Panc1 (cell line): ENCODE measurements at regions not wholly inside any gene's neighbourhood (a gene's known extent, or its start where the extent isn't known, plus 50 kb on each side); places are given as distances from the start of the nearest gene placed in this dataset.

Experiments
- ATAC-seq: fragments of 200-7000 bp; cut with Tn5 transposase; 2 replicates; pipeline ENCODE4 v1.9.1; 2020; ENCODE audit warnings: mild to moderate bottlenecking, moderate library complexity
- BruUV-seq: library from RNA; stranded (reverse); fragments of 400-500 nt; replicated peaks from 2 replicates; lab custom pipeline; 2021; lab: Mats Ljungman, UMichigan
- CTCF ChIA-PET: fragments of 300-600 bp; sonication (Branson Sonifier 250); formaldehyde crosslinking; loops from one replicate; lab custom pipeline; 2022; ENCODE audit warnings: antibody characterized with exemption; lab: Charles Lee
- POLR2A ChIA-PET: fragments of 300-600 bp; sonication (Branson Sonifier 250); formaldehyde crosslinking; loops from one replicate; lab custom pipeline; 2022; ENCODE audit warnings: antibody characterized with exemption; lab: Charles Lee
- DNase-seq: peaks from one replicate; pipeline ENCODE4 v3.0.0-alpha.2; 2010; ENCODE audit warnings: low read depth, low spot score
- H3K27ac ChIP-seq: 2 replicates; pipeline ENCODE4 v1.5.1; 2011; ENCODE audit warnings: mild to moderate bottlenecking, low read length, inconsistent platforms
- H3K27me3 ChIP-seq: fragments of 200-500 bp; sonication (Bioruptor generic); 2 replicates; pipeline ENCODE4 v1.6.0; 2014; ENCODE audit warnings: low read length, inconsistent platforms; ENCODE audit not compliant: control insufficient read depth, insufficient read depth
- H3K36me3 ChIP-seq: fragments of 200-500 bp; sonication (Bioruptor generic); 2 replicates; pipeline ENCODE4 v1.5.1; 2014; ENCODE audit warnings: inconsistent platforms, mild to moderate bottlenecking, low read length, moderate library complexity; ENCODE audit not compliant: control insufficient read depth, insufficient read depth
- H3K4me1 ChIP-seq: 2 replicates; pipeline ENCODE4 v1.5.1; 2011; ENCODE audit warnings: inconsistent platforms, mild to moderate bottlenecking, low read length, moderate library complexity; ENCODE audit not compliant: control insufficient read depth, insufficient read depth
- H3K4me3 ChIP-seq, 2 experiments: 2 replicates each; pipeline ENCODE4 v1.5.1; 2011 to 2012; ENCODE audit warnings: low read depth in 2 of 2, low read length in 2 of 2, mild to moderate bottlenecking in 2 of 2, inconsistent platforms in 1 of 2, moderate library complexity in 1 of 2
- H3K9me3 ChIP-seq: fragments of 200-500 bp; sonication (Bioruptor generic); 2 replicates; pipeline ENCODE4 v1.5.1; 2014; ENCODE audit warnings: low read depth, mild to moderate bottlenecking, inconsistent platforms, low read length, moderate library complexity; ENCODE audit not compliant: control insufficient read depth, insufficient read depth
- CTCF ChIP-seq: fragments of 450-650 bp; IDR thresholded peaks from 2 replicates; pipeline ENCODE4 v1.5.1; 2017; ENCODE audit warnings: mild to moderate bottlenecking
- POLR2AphosphoS5 ChIP-seq: IDR thresholded peaks from 2 replicates; pipeline ENCODE4 v1.6.1; 2012; ENCODE audit warnings: mild to moderate bottlenecking, low read depth, low read length, moderate library complexity
- REST ChIP-seq, 2 experiments: IDR thresholded peaks; 2 replicates each; pipeline ENCODE4 v1.6.1; 2011 to 2012; ENCODE audit warnings: low read depth in 2 of 2, control low read depth in 1 of 2, low read length in 1 of 2, mild to moderate bottlenecking in 1 of 2, moderate library complexity in 1 of 2; ENCODE audit not compliant: insufficient read depth in 1 of 2
- SIN3A ChIP-seq: IDR thresholded peaks from 2 replicates; pipeline ENCODE4 v1.6.1; 2012; ENCODE audit warnings: low read depth, mild to moderate bottlenecking, low read length, moderate library complexity, borderline replicate concordance; ENCODE audit not compliant: insufficient read depth
- TCF7L2 ChIP-seq: IDR thresholded peaks from 2 replicates; pipeline ENCODE4 v1.6.1; 2011; ENCODE audit warnings: mild to moderate bottlenecking, low read depth, low read length, inconsistent platforms
- in situ Hi-C: cut with HindIII; loops from 2 replicates; pipeline ENCODE4 v1.10.0; 2016; ENCODE audit warnings: low sequenced_read_pairs, low pct_unique_long_range_greater_than_20kb
- intact Hi-C: fragments of 100-400 bp; cut with micrococcal nuclease; formaldehyde crosslinking; loops from one replicate; pipeline ENCODE4 v1.10.0; 2022; ENCODE audit not compliant: unreplicated experiment

GRCh38 chr6:168908166-168908565, 345.5 kb downstream of the THBS2 start:
- in situ Hi-C loops = no loop called here
- DNase-seq = no peak
- BruUV-seq = no TSS peak

DNA sequence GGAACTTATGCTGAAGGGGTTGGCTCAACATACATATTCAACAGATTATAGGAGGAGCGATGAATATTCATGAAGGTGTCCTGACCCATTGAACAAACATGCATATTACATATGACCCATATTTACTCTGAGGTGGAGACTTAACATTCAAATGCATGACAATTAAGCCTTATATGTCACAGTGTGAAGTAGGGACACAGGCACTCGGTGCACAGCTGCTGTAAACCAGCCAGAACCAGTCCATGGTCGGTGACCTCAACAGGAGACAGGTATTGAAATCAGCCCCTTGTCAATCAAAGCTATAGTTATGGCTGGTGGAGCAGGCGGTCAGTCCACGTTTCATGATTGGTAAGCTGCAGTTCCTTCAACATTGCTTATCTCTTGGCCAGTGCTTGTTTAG, 347.3 kb downstream of the THBS2 start:
- no peak for TF ChIP-seq CTCF
- TF ChIP-seq TCF7L2 = no peak
- TF ChIP-seq POLR2AphosphoS5 = no peak
- no peak for TF ChIP-seq SIN3A
- no peak for TF ChIP-seq REST (IDR thresholded peaks at IDR 0.05; ENCODE audit: insufficient read depth in 1 of 2, low read depth in 2 of 2, low read length in 1 of 2)
- no peaks in the 10 kb centered on the region for H3K27me3 ChIP-seq
- POLR2A ChIA-PET = no interaction called here
- no peak for ATAC-seq
- H3K27ac ChIP-seq = no peak overlapping the region
- in situ Hi-C loops (no loop called here), intact Hi-C loops (no loop called here)
- no peak overlapping the region for H3K4me3 ChIP-seq
- CTCF ChIA-PET = interaction anchor here (0.6 kb wide), 1 partner anchor 10 kb away, joined by 3 read pairs; no protein-coding TSS in a partner anchor
- no TSS peak for BruUV-seq
- no peaks in the 10 kb centered on the region for H3K4me1 ChIP-seq
- H3K36me3 ChIP-seq = no peaks in the 10 kb centered on the region
- no peak for DNase-seq
- no peaks in the 10 kb centered on the region for H3K9me3 ChIP-seq

More at GRCh38 chr6:168908166-168908565, 345.5 kb downstream of the THBS2 start:
- ATAC-seq = no peak
- no peak overlapping the region for H3K27ac ChIP-seq
- ChIA-PET POLR2A (no interaction called here), CTCF (no interaction called here)
- TF ChIP-seq POLR2AphosphoS5 = no peak
- TF ChIP-seq SIN3A = no peak
- no peak for TF ChIP-seq CTCF
- no peak for TF ChIP-seq TCF7L2
- TF ChIP-seq REST (IDR thresholded peaks at IDR 0.05; ENCODE audit: insufficient read depth in 1 of 2, low read depth in 2 of 2, low read length in 1 of 2) = no peak
- no peak overlapping the region for H3K4me3 ChIP-seq
- H3K9me3 ChIP-seq = no peaks in the 10 kb centered on the region
- H3K4me1 ChIP-seq = no peaks in the 10 kb centered on the region
- intact Hi-C loops = no loop called here
- H3K36me3 ChIP-seq = no peaks in the 10 kb centered on the region
- H3K27me3 ChIP-seq = no peaks in the 10 kb centered on the region
